Stimulated activated CD8-positive, alpha-beta memory T cell treated with anti-CD3 and anti-CD28 coated beads, Interleukin-7, amount 100 ng/mL, for 24 hours (primary cell): ENCODE measurements at regions not wholly inside any gene's neighbourhood (a gene's known extent, or its start where the extent isn't known, plus 50 kb on each side); places are given as distances from the start of the nearest gene placed in this dataset.
"Not testable (repeated sequence)": the region's sequence is repeated elsewhere in the genome, so short reads cannot be mapped to it uniquely, and the experiment has no call there.

ENCODE experiments used
- DNase-seq: peaks from one replicate; pipeline ENCODE4 v3.0.0-alpha.2; 2020; ENCODE audit warnings: low read depth

GRCh38 chr6:169926617-169927417 lies 175.4 kb downstream of the ERMARD start:
- DNase-seq, result no peak

GRCh38 chr6:169923468-169924464 lies 172.3 kb downstream of the ERMARD start:
- no peak for DNase-seq

- DNase-seq, result peak; percentile 10
These were observed 170.7 kb downstream of the ERMARD start for GRCh38 chr6:169921853-169922824.

- DNase-seq, result no peak
These were observed 169.8 kb downstream of the ERMARD start for GRCh38 chr6:169921217-169921616.

- no peak for DNase-seq
These were observed 169.1 kb downstream of the ERMARD start for GRCh38 chr6:169920359-169921020.

- DNase-seq, result no peak
These were observed 167.6 kb downstream of the ERMARD start for GRCh38 chr6:169918954-169919549.

- no peak for DNase-seq
These were observed 167.0 kb downstream of the ERMARD start for GRCh38 chr6:169918239-169918953.

- no peak for DNase-seq
These were observed 165.7 kb downstream of the ERMARD start for GRCh38 chr6:169917153-169917552.

- DNase-seq, result no peak
These were observed 164.5 kb downstream of the ERMARD start for GRCh38 chr6:169915769-169916550.

GRCh38 chr6:169913745-169914144 lies 162.3 kb downstream of the ERMARD start:
- DNase-seq, result not testable (repeated sequence)

GRCh38 chr6:169913096-169913638 lies 161.7 kb downstream of the ERMARD start:
- no peak for DNase-seq

GRCh38 chr6:169912266-169913095 lies 161.1 kb downstream of the ERMARD start:
- DNase-seq, result no peak

- DNase-seq, result no peak
These were observed 160.1 kb downstream of the ERMARD start for GRCh38 chr6:169911264-169912263.

- no peak for DNase-seq
These were observed 157.7 kb downstream of the ERMARD start for GRCh38 chr6:169909113-169909512.

- no peak for DNase-seq
These were observed 157.0 kb downstream of the ERMARD start for GRCh38 chr6:169908403-169908933.

GRCh38 chr6:169907419-169908115 lies 156.1 kb downstream of the ERMARD start:
- DNase-seq, result no peak
